Natural killer cell (primary cell): ENCODE measurements at regions not wholly inside any gene's neighbourhood (a gene's known extent, or its start where the extent isn't known, plus 50 kb on each side); places are given as distances from the start of the nearest gene placed in this dataset.

Source experiments
- ATAC-seq, 3 donors: fragments of 150-1000 bp in 2 of 3; fragments of 200-7000 bp in 1 of 3; cut with Tn5 transposase; 1 replicate in 1 of 3; 2 replicates in 2 of 3; pipeline ENCODE4 v1.10.0; 2021; ENCODE audit warnings: mild to moderate bottlenecking in 2 of 3, moderate library complexity in 2 of 3
- DNase-seq, 2 donors: peaks; one replicate each; pipeline versions ENCODE4 v3.0.0 to v3.0.0-alpha.2; 2013 to 2021; ENCODE audit warnings: mixed read lengths in 1 of 2
- H3K27ac ChIP-seq: one replicate; pipeline ENCODE4 v1.5.1; 2013; ENCODE audit warnings: mild to moderate bottlenecking, low read length
- H3K27me3 ChIP-seq: one replicate; pipeline ENCODE4 v1.6.1; 2013; ENCODE audit warnings: low read length; ENCODE audit not compliant: control insufficient read depth, insufficient read depth
- H3K36me3 ChIP-seq: one replicate; pipeline ENCODE4 v1.6.1; 2013; ENCODE audit warnings: low read length; ENCODE audit not compliant: control insufficient read depth, insufficient read depth
- H3K4me1 ChIP-seq: one replicate; pipeline ENCODE4 v1.6.1; 2013; ENCODE audit warnings: low read length; ENCODE audit not compliant: control insufficient read depth, insufficient read depth
- H3K4me3 ChIP-seq: one replicate; pipeline ENCODE4 v1.5.1; 2013; ENCODE audit warnings: low read length
- H3K9me3 ChIP-seq: one replicate; pipeline ENCODE4 v1.6.1; 2013; ENCODE audit warnings: low read length; ENCODE audit not compliant: control insufficient read depth, insufficient read depth
- H3K27ac Mint-ChIP-seq, 2 donors: one replicate each; pipeline ENCODE4 v1.8.0; 2022; ENCODE audit warnings: mild to moderate bottlenecking in 2 of 2, mixed read lengths in 2 of 2, moderate library complexity in 1 of 2
- H3K27me3 Mint-ChIP-seq, 2 donors: one replicate each; pipeline ENCODE4 v1.8.0; 2022; ENCODE audit warnings: low read depth in 2 of 2, mixed read lengths in 2 of 2
- H3K36me3 Mint-ChIP-seq: one replicate; pipeline ENCODE4 v1.8.0; 2022; ENCODE audit warnings: mixed read lengths
- H3K4me1 Mint-ChIP-seq, 2 donors: one replicate each; pipeline ENCODE4 v1.8.0; 2022; ENCODE audit warnings: mixed read lengths in 2 of 2
- H3K4me3 Mint-ChIP-seq: one replicate; pipeline ENCODE4 v1.8.0; 2022; ENCODE audit warnings: mild to moderate bottlenecking, moderate library complexity, mixed read lengths
- H3K9me3 Mint-ChIP-seq, 2 donors: one replicate each; pipeline ENCODE4 v1.8.0; 2022; ENCODE audit warnings: mixed read lengths in 2 of 2
- WGBS: methylation state at CpG from one replicate; pipeline ENCODE4 v1.1.7; 2013; ENCODE audit warnings: missing lambda C conversion rate; ENCODE audit not compliant: insufficient coverage; 5-methylcytosine and 5-hydroxymethylcytosine counted together
- intact Hi-C: fragments of 100-400 bp; cut with micrococcal nuclease; formaldehyde crosslinking; loops from one replicate; pipeline ENCODE4 v1.14.2; 2022
- TF ChIP-seq, protein P1 (sequence below): fragments of 200-600 bp; IDR thresholded peaks from one replicate; pipeline ENCODE4 v1.8.0; 2022; ENCODE audit warnings: antibody characterized with exemption

DNA sequence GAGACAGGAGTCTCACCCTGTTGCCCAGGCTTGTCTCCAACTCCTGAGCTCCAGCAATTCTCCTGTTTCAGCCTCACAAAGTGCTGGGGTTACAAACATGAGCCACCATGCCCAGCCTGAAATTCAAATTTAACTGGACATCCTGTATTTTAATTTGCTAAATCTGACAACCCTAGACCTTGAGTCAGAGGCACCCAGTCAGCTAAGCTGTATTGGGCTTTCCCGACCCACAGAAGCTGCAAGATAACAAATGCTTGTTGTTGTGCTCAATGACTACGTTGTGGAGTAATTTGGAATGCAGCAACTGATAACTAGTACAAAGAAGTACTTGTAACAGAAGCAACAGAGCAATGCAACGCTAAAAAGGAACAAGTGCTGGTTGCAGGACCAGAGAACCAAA is 533.1 kb downstream of the NTRK2 start:
- no peaks in the 10 kb centered on the region for H3K27me3 ChIP-seq
- Mint-ChIP-seq H3K4me3 (no peak overlapping the region), H3K36me3 (no peaks in the 10 kb centered on the region), H3K27me3 (peaks cover 2 to 17% of the 10 kb centered on the region in 2 donors), H3K4me1 (no peaks in the 10 kb centered on the region), H3K27ac (no peak overlapping the region), H3K9me3 (no peaks in the 10 kb centered on the region)
- H3K36me3 ChIP-seq: no peaks in the 10 kb centered on the region
- intact Hi-C loops: no loop called here
- no peak overlapping the region for H3K4me3 ChIP-seq
- no peaks in the 10 kb centered on the region for H3K9me3 ChIP-seq
- WGBS: 78% methylated on average over 3 of the region's 3 CpGs
- no peak overlapping the region for H3K27ac ChIP-seq
- TF ChIP-seq, protein P1, sequence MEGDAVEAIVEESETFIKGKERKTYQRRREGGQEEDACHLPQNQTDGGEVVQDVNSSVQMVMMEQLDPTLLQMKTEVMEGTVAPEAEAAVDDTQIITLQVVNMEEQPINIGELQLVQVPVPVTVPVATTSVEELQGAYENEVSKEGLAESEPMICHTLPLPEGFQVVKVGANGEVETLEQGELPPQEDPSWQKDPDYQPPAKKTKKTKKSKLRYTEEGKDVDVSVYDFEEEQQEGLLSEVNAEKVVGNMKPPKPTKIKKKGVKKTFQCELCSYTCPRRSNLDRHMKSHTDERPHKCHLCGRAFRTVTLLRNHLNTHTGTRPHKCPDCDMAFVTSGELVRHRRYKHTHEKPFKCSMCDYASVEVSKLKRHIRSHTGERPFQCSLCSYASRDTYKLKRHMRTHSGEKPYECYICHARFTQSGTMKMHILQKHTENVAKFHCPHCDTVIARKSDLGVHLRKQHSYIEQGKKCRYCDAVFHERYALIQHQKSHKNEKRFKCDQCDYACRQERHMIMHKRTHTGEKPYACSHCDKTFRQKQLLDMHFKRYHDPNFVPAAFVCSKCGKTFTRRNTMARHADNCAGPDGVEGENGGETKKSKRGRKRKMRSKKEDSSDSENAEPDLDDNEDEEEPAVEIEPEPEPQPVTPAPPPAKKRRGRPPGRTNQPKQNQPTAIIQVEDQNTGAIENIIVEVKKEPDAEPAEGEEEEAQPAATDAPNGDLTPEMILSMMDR: no peak
- no peaks in the 10 kb centered on the region for H3K4me1 ChIP-seq
- DNase-seq (no peak), ATAC-seq (no peak)

- TF ChIP-seq, protein P1: no peak
- H3K4me1 ChIP-seq: no peaks in the 10 kb centered on the region
- H3K36me3 Mint-ChIP-seq: no peaks in the 10 kb centered on the region
- H3K9me3 ChIP-seq: no peaks in the 10 kb centered on the region
- intact Hi-C loops: no loop called here
- H3K27me3 Mint-ChIP-seq: peaks cover 2 to 17% of the 10 kb centered on the region in 2 donors
- no peaks in the 10 kb centered on the region for H3K36me3 ChIP-seq
- H3K4me1 Mint-ChIP-seq: no peaks in the 10 kb centered on the region
- no peak overlapping the region for H3K4me3 Mint-ChIP-seq
- H3K9me3 Mint-ChIP-seq: no peaks in the 10 kb centered on the region
- WGBS: 79% methylated on average over 3 of the region's 3 CpGs
- no peak overlapping the region for H3K27ac Mint-ChIP-seq
- H3K27ac ChIP-seq: no peak overlapping the region
- H3K27me3 ChIP-seq: no peaks in the 10 kb centered on the region
- no peak overlapping the region for H3K4me3 ChIP-seq
- ATAC-seq (no peak), DNase-seq (no peak)
Observed at GRCh38 chr9:85200726-85201404, 531.3 kb downstream of the NTRK2 start.

GRCh38 chr9:85199866-85200495 is 530.5 kb downstream of the NTRK2 start:
- no peaks in the 10 kb centered on the region for H3K9me3 ChIP-seq
- Mint-ChIP-seq H3K9me3 (peaks cover under 1 to 2% of the 10 kb centered on the region in 2 donors), H3K27ac (no peak overlapping the region), H3K36me3 (no peaks in the 10 kb centered on the region), H3K4me3 (no peak overlapping the region), H3K4me1 (no peaks in the 10 kb centered on the region), H3K27me3 (peaks cover 2 to 17% of the 10 kb centered on the region in 2 donors)
- 78% methylated on average over 1 of the region's 1 CpG for WGBS
- DNase-seq (no peak), ATAC-seq (no peak)
- no peaks in the 10 kb centered on the region for H3K36me3 ChIP-seq
- TF ChIP-seq, protein P1: no peak
- no peak overlapping the region for H3K4me3 ChIP-seq
- no peaks in the 10 kb centered on the region for H3K4me1 ChIP-seq
- H3K27ac ChIP-seq: no peak overlapping the region
- intact Hi-C loops: no loop called here
- H3K27me3 ChIP-seq: no peaks in the 10 kb centered on the region

GRCh38 chr9:85192750-85193149 is 523.2 kb downstream of the NTRK2 start:
- intact Hi-C loops: no loop called here
- WGBS: 96% methylated on average over 3 of the region's 4 CpGs
- H3K9me3 Mint-ChIP-seq: peaks cover 2 to 3% of the 10 kb centered on the region in 2 donors
- Histone ChIP-seq H3K9me3 (no peaks in the 10 kb centered on the region), H3K27ac (no peak overlapping the region), H3K4me3 (no peak overlapping the region), H3K4me1 (peaks cover 16% of the 10 kb centered on the region), H3K36me3 (no peaks in the 10 kb centered on the region), H3K27me3 (no peaks in the 10 kb centered on the region)
- no peak overlapping the region for H3K4me3 Mint-ChIP-seq
- TF ChIP-seq, protein P1: no peak
- H3K27ac Mint-ChIP-seq: no peak overlapping the region
- H3K36me3 Mint-ChIP-seq: no peaks in the 10 kb centered on the region
- DNase-seq: no peak
- peaks cover 11 to 13% of the 10 kb centered on the region in 2 donors for H3K4me1 Mint-ChIP-seq
- H3K27me3 Mint-ChIP-seq: peaks cover 16 to 41% of the 10 kb centered on the region in 2 donors
- no peak for ATAC-seq
